Caco-2 (cell line): ENCODE measurements at regions not wholly inside any gene's neighbourhood (a gene's known extent, or its start where the extent isn't known, plus 50 kb on each side); places are given as distances from the start of the nearest gene placed in this dataset.

Experiments
- BruUV-seq: library from RNA; stranded (reverse); fragments of 400-500 nt; replicated peaks from 2 replicates; lab custom pipeline; 2021; lab: Mats Ljungman, UMichigan
- CTCF ChIA-PET: fragments of 300-600 bp; sonication (Branson Sonifier 250); formaldehyde crosslinking; loops from one replicate; lab custom pipeline; 2022; ENCODE audit warnings: antibody characterized with exemption; lab: Charles Lee
- POLR2A ChIA-PET: fragments of 300-600 bp; sonication (Branson Sonifier 250); formaldehyde crosslinking; loops from one replicate; lab custom pipeline; 2022; ENCODE audit warnings: antibody characterized with exemption; lab: Charles Lee
- DNase-seq, 2 experiments: peaks; one replicate each; pipeline versions ENCODE4 v3.0.0 to v3.0.0-alpha.2; 2020 to 2022
- H3K27me3 ChIP-seq: replicated peaks from 2 replicates; pipeline ENCODE4 v1.6.0; 2011; ENCODE audit warnings: low read length; ENCODE audit not compliant: control insufficient read depth, insufficient read depth
- H3K36me3 ChIP-seq: 2 replicates; pipeline ENCODE4 v1.5.1; 2011; ENCODE audit warnings: low read length; ENCODE audit not compliant: control insufficient read depth, insufficient read depth
- H3K4me1 ChIP-seq: fragments of 250-450 bp; sonication (Bioruptor Pico); 2 replicates; pipeline ENCODE4 v1.5.1; 2020; ENCODE audit warnings: mild to moderate bottlenecking
- H3K4me3 ChIP-seq: 2 replicates; pipeline ENCODE4 v1.5.1; 2011; ENCODE audit warnings: low read depth, mild to moderate bottlenecking, control low read depth, low read length
- H3K9me3 ChIP-seq: fragments of 250-450 bp; sonication (Bioruptor Pico); 2 replicates; pipeline ENCODE4 v1.5.1; 2020; ENCODE audit warnings: mild to moderate bottlenecking, moderate library complexity
- H3K27ac Mint-ChIP-seq: one replicate; pipeline ENCODE4 v1.8.0; 2022; ENCODE audit warnings: mixed read lengths; ENCODE audit not compliant: unreplicated experiment
- H3K27me3 Mint-ChIP-seq: one replicate; pipeline ENCODE4 v1.8.0; 2022; ENCODE audit warnings: mixed read lengths; ENCODE audit not compliant: insufficient read depth, unreplicated experiment
- H3K36me3 Mint-ChIP-seq: one replicate; pipeline ENCODE4 v1.8.0; 2022; ENCODE audit warnings: mild to moderate bottlenecking, mixed read lengths; ENCODE audit not compliant: insufficient read depth, unreplicated experiment
- H3K4me1 Mint-ChIP-seq: one replicate; pipeline ENCODE4 v1.8.0; 2022; ENCODE audit warnings: low read depth, mixed read lengths; ENCODE audit not compliant: unreplicated experiment
- H3K4me3 Mint-ChIP-seq: one replicate; pipeline ENCODE4 v1.8.0; 2022; ENCODE audit warnings: mild to moderate bottlenecking, moderate library complexity, mixed read lengths; ENCODE audit not compliant: unreplicated experiment
- H3K9me3 Mint-ChIP-seq: one replicate; pipeline ENCODE4 v1.8.0; 2022; ENCODE audit warnings: mixed read lengths; ENCODE audit not compliant: unreplicated experiment
- CTCF ChIP-seq, 2 experiments: fragments of 200-600 bp in 1 of 2; IDR thresholded peaks; 1 replicate in 1 of 2; 2 replicates in 1 of 2; pipeline versions ENCODE4 v1.5.1 to v1.8.0; 2011 to 2022; ENCODE audit warnings: antibody characterized with exemption in 1 of 2, control low read depth in 1 of 2, inconsistent platforms in 1 of 2, low read depth in 1 of 2, low read length in 1 of 2, mild to moderate bottlenecking in 1 of 2, moderate library complexity in 1 of 2; ENCODE audit not compliant: insufficient read depth in 1 of 2, severe bottlenecking in 1 of 2, unreplicated experiment in 1 of 2
- intact Hi-C: fragments of 100-400 bp; cut with micrococcal nuclease; formaldehyde crosslinking; loops from one replicate; pipeline ENCODE4 v1.10.0; 2022; ENCODE audit not compliant: unreplicated experiment

- no peaks in the 10 kb centered on the region for H3K27me3 ChIP-seq
- DNase-seq = no peak
- Mint-ChIP-seq H3K4me1 (no peaks in the 10 kb centered on the region), H3K27me3 (peaks cover 15% of the 10 kb centered on the region), H3K9me3 (no peaks in the 10 kb centered on the region), H3K27ac (no peak overlapping the region), H3K4me3 (no peak overlapping the region), H3K36me3 (no peaks in the 10 kb centered on the region)
- ChIA-PET CTCF (no interaction called here), POLR2A (no interaction called here)
- H3K9me3 ChIP-seq = no peaks in the 10 kb centered on the region
- H3K4me3 ChIP-seq = no peak overlapping the region
- intact Hi-C loops = no loop called here
- no peak for TF ChIP-seq CTCF (IDR thresholded peaks at IDR 0.05; ENCODE audit: insufficient read depth in 1 of 2, low read depth in 1 of 2, low read length in 1 of 2, severe bottlenecking in 1 of 2, unreplicated experiment in 1 of 2)
- no peaks in the 10 kb centered on the region for H3K36me3 ChIP-seq
- no TSS peak for BruUV-seq
- H3K4me1 ChIP-seq = no peaks in the 10 kb centered on the region
These were observed 609.7 kb upstream of the DAB2 start for GRCh38 chr5:40034441-40034840.

- ChIA-PET POLR2A (no interaction called here), CTCF (no interaction called here)
- Mint-ChIP-seq H3K4me1 (no peaks in the 10 kb centered on the region), H3K9me3 (no peaks in the 10 kb centered on the region), H3K4me3 (no peak overlapping the region), H3K36me3 (no peaks in the 10 kb centered on the region), H3K27me3 (peaks cover 18% of the 10 kb centered on the region), H3K27ac (no peak overlapping the region)
- no peaks in the 10 kb centered on the region for H3K27me3 ChIP-seq
- H3K36me3 ChIP-seq = no peaks in the 10 kb centered on the region
- intact Hi-C loops = no loop called here
- no peak overlapping the region for H3K4me3 ChIP-seq
- H3K9me3 ChIP-seq = no peaks in the 10 kb centered on the region
- no TSS peak for BruUV-seq
- no peak for DNase-seq
- no peak for TF ChIP-seq CTCF (IDR thresholded peaks at IDR 0.05; ENCODE audit: insufficient read depth in 1 of 2, low read depth in 1 of 2, low read length in 1 of 2, severe bottlenecking in 1 of 2, unreplicated experiment in 1 of 2)
- H3K4me1 ChIP-seq = no peaks in the 10 kb centered on the region
These were observed 608.6 kb upstream of the DAB2 start for GRCh38 chr5:40033411-40033810.

- H3K4me3 ChIP-seq = no peak overlapping the region
- intact Hi-C loops = no loop called here
- H3K4me3 Mint-ChIP-seq = no peak overlapping the region
- no peaks in the 10 kb centered on the region for H3K36me3 ChIP-seq
- no peaks in the 10 kb centered on the region for H3K36me3 Mint-ChIP-seq
- DNase-seq = no peak
- no peaks in the 10 kb centered on the region for H3K9me3 Mint-ChIP-seq
- BruUV-seq = no TSS peak
- H3K27me3 ChIP-seq = no peaks in the 10 kb centered on the region
- H3K27me3 Mint-ChIP-seq = peaks cover 18% of the 10 kb centered on the region
- H3K9me3 ChIP-seq = no peaks in the 10 kb centered on the region
- H3K4me1 Mint-ChIP-seq = no peaks in the 10 kb centered on the region
- TF ChIP-seq CTCF (IDR thresholded peaks at IDR 0.05; ENCODE audit: insufficient read depth in 1 of 2, low read depth in 1 of 2, low read length in 1 of 2, severe bottlenecking in 1 of 2, unreplicated experiment in 1 of 2) = no peak
- H3K4me1 ChIP-seq = no peaks in the 10 kb centered on the region
- CTCF ChIA-PET = no interaction called here
- POLR2A ChIA-PET = no interaction called here
- H3K27ac Mint-ChIP-seq = no peak overlapping the region
These were observed 608.2 kb upstream of the DAB2 start for GRCh38 chr5:40033009-40033408.
